Activated B cell treated with CpG ODN at 0.5 μM for 24 hours (primary cell): ENCODE measurements at regions not wholly inside any gene's neighbourhood (a gene's known extent, or its start where the extent isn't known, plus 50 kb on each side); places are given as distances from the start of the nearest gene placed in this dataset.

ENCODE experiments used
- ATAC-seq: fragments of 200-7000 bp; cut with Tn5 transposase; one replicate; pipeline ENCODE4 v1.10.0; 2021; ENCODE audit warnings: low read depth, mild to moderate bottlenecking, moderate library complexity
- CTCF ChIA-PET: fragments of 350-600 bp; sonication (Branson Sonifier 250); formaldehyde crosslinking; loops from one replicate; lab custom pipeline; 2021; ENCODE audit warnings: antibody characterized with exemption; lab: Charles Lee
- POLR2A ChIA-PET: fragments of 350-600 bp; sonication (Branson Sonifier 250); formaldehyde crosslinking; loops from one replicate; lab custom pipeline; 2021; ENCODE audit warnings: antibody characterized with exemption; lab: Charles Lee
- DNase-seq: peaks from one replicate; pipeline ENCODE4 v3.0.0; 2022
- H3K27ac Mint-ChIP-seq: one replicate; pipeline ENCODE4 v1.8.0; 2020; ENCODE audit warnings: mixed read lengths
- H3K27me3 Mint-ChIP-seq: one replicate; pipeline ENCODE4 v1.8.0; 2021; ENCODE audit warnings: mixed read lengths
- H3K36me3 Mint-ChIP-seq: one replicate; pipeline ENCODE4 v1.8.0; 2021; ENCODE audit warnings: low read depth, mixed read lengths
- H3K4me1 Mint-ChIP-seq: one replicate; pipeline ENCODE4 v1.8.0; 2021; ENCODE audit warnings: mixed read lengths
- H3K4me3 Mint-ChIP-seq: one replicate; pipeline ENCODE4 v1.8.0; 2020; ENCODE audit warnings: mild to moderate bottlenecking, mixed read lengths
- H3K9me3 Mint-ChIP-seq: one replicate; pipeline ENCODE4 v1.8.0; 2020; ENCODE audit warnings: mixed read lengths
- CTCF ChIP-seq: fragments of 200-600 bp; IDR thresholded peaks from one replicate; pipeline ENCODE4 v1.8.0; 2022; ENCODE audit warnings: antibody characterized with exemption, mild to moderate bottlenecking
- intact Hi-C: fragments of 100-400 bp; cut with micrococcal nuclease; formaldehyde crosslinking; loops from one replicate; pipeline ENCODE4 v1.15.1; 2024

- Mint-ChIP-seq H3K27ac (no peak overlapping the region), H3K4me1 (no peaks in the 10 kb centered on the region), H3K36me3 (no peaks in the 10 kb centered on the region), H3K4me3 (no peak overlapping the region), H3K9me3 (peaks cover 2% of the 10 kb centered on the region), H3K27me3 (peaks cover 8% of the 10 kb centered on the region)
- TF ChIP-seq CTCF, result no peak
- no peak for ATAC-seq
- intact Hi-C loops, result no loop called here
- DNase-seq, result no peak
- POLR2A ChIA-PET, result no interaction called here
- CTCF ChIA-PET, result no interaction called here
Observed at GRCh38 chr12:69019910-69020309, 86.9 kb upstream of the CPM start.

GRCh38 chr12:69022674-69023073 is 89.7 kb upstream of the CPM start:
- ATAC-seq, result no peak
- CTCF ChIA-PET, result interaction anchor here (0.6 kb wide), 1 partner anchor 9 kb away, joined by 5 read pairs; no protein-coding TSS in a partner anchor
- peaks cover 8% of the 10 kb centered on the region for H3K27me3 Mint-ChIP-seq
- no peaks in the 10 kb centered on the region for H3K4me1 Mint-ChIP-seq
- no peak overlapping the region for H3K27ac Mint-ChIP-seq
- no peak for DNase-seq
- H3K4me3 Mint-ChIP-seq, result no peak overlapping the region
- intact Hi-C loops, result no loop called here
- peaks cover 2% of the 10 kb centered on the region for H3K9me3 Mint-ChIP-seq
- H3K36me3 Mint-ChIP-seq, result no peaks in the 10 kb centered on the region
- TF ChIP-seq CTCF, result no peak
- POLR2A ChIA-PET, result no interaction called here

DNA sequence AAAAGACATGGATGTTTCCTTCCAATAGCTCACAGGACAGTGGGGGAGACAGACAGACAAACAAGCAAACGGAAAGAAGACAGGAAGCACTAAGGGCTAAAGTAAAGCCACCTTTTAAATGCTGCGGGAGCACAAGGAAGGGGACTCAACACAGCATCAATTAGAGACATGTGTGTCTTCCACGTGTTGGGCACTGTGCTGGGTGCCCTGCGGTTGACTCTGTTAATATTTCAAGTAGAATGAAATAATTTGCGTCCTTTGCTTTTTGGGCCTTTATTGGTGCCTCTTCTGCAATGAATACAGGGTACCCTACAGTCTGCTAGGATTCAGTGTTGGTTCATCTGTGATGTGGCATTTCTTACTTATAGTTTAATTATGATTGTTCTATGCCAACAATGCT is 90.9 kb upstream of the CPM start:
- H3K36me3 Mint-ChIP-seq, result no peaks in the 10 kb centered on the region
- H3K27ac Mint-ChIP-seq, result no peak overlapping the region
- ChIA-PET POLR2A (no interaction called here), CTCF (no interaction called here)
- no peaks in the 10 kb centered on the region for H3K4me1 Mint-ChIP-seq
- no peak for TF ChIP-seq CTCF
- ATAC-seq (no peak), DNase-seq (no peak)
- peaks cover 2% of the 10 kb centered on the region for H3K9me3 Mint-ChIP-seq
- H3K4me3 Mint-ChIP-seq, result no peak overlapping the region
- intact Hi-C loops, result no loop called here
- H3K27me3 Mint-ChIP-seq, result peaks cover 5% of the 10 kb centered on the region

GRCh38 chr12:69024413-69024812 is 91.4 kb upstream of the CPM start:
- CTCF ChIA-PET, result no interaction called here
- POLR2A ChIA-PET, result no interaction called here
- no peaks in the 10 kb centered on the region for H3K36me3 Mint-ChIP-seq
- intact Hi-C loops, result no loop called here
- no peak overlapping the region for H3K27ac Mint-ChIP-seq
- ATAC-seq (no peak), DNase-seq (no peak)
- no peaks in the 10 kb centered on the region for H3K4me1 Mint-ChIP-seq
- TF ChIP-seq CTCF, result no peak
- H3K4me3 Mint-ChIP-seq, result no peak overlapping the region
- H3K27me3 Mint-ChIP-seq, result peaks cover 5% of the 10 kb centered on the region
- H3K9me3 Mint-ChIP-seq, result peaks cover 2% of the 10 kb centered on the region

GRCh38 chr12:69024907-69025306 is 91.9 kb upstream of the CPM start:
- DNase-seq, result no peak
- H3K4me3 Mint-ChIP-seq, result no peak overlapping the region
- peaks cover 2% of the 10 kb centered on the region for H3K9me3 Mint-ChIP-seq
- POLR2A ChIA-PET, result no interaction called here
- intact Hi-C loops, result no loop called here
- TF ChIP-seq CTCF, result no peak
- CTCF ChIA-PET, result no interaction called here
- H3K27me3 Mint-ChIP-seq, result peaks cover 5% of the 10 kb centered on the region
- H3K36me3 Mint-ChIP-seq, result no peaks in the 10 kb centered on the region
- ATAC-seq, result no peak
- no peaks in the 10 kb centered on the region for H3K4me1 Mint-ChIP-seq
- H3K27ac Mint-ChIP-seq, result no peak overlapping the region
